ENCODE measurements at regions not wholly inside any gene's neighbourhood (a gene's known extent, or its start where the extent isn't known, plus 50 kb on each side); places are given as distances from the start of the nearest gene placed in this dataset.

GRCh38 chr12:28604240-28604639 is 414.0 kb downstream of the CCDC91 start:
- Mint-ChIP-seq H3K36me3 (peaks cover 11% of the 10 kb centered on the region), H3K4me1 (no peaks in the 10 kb centered on the region), H3K9me3 (peaks cover 9 to 16% of the 10 kb centered on the region in 2 donors), H3K4me3 (no peak overlapping the region), H3K27ac (no peak overlapping the region), H3K27me3 (ENCODE audit: low read depth in 2 of 2) (no peaks in the 10 kb centered on the region)
- no peak for TF ChIP-seq CTCF (IDR thresholded peaks at IDR 0.05)
- Histone ChIP-seq H3K4me3 (ENCODE audit: low read length) (no peak overlapping the region), H3K36me3 (ENCODE audit: control insufficient read depth, insufficient read depth, low read length) (no peaks in the 10 kb centered on the region), H3K27ac (ENCODE audit: low read length) (no peak overlapping the region), H3K9me3 (ENCODE audit: control insufficient read depth, insufficient read depth, low read length) (peaks cover 9% of the 10 kb centered on the region), H3K4me1 (ENCODE audit: control insufficient read depth, insufficient read depth, low read length) (no peaks in the 10 kb centered on the region), H3K27me3 (ENCODE audit: control insufficient read depth, insufficient read depth, low read length) (no peaks in the 10 kb centered on the region)
- DNase-seq (no peak), ATAC-seq (no peak)
- intact Hi-C loops (cut with micrococcal nuclease): no loop called here
- no CpG with 5 or more reads among the region's 1 CpG for WGBS (ENCODE audit: insufficient coverage)

- Mint-ChIP-seq H3K27ac (no peak overlapping the region), H3K27me3 (ENCODE audit: low read depth in 2 of 2) (no peaks in the 10 kb centered on the region), H3K36me3 (peaks cover 11% of the 10 kb centered on the region), H3K4me1 (no peaks in the 10 kb centered on the region), H3K4me3 (no peak overlapping the region), H3K9me3 (peaks cover 9 to 20% of the 10 kb centered on the region in 2 donors)
- intact Hi-C loops (cut with micrococcal nuclease): no loop called here
- Histone ChIP-seq H3K4me1 (ENCODE audit: control insufficient read depth, insufficient read depth, low read length) (no peaks in the 10 kb centered on the region), H3K9me3 (ENCODE audit: control insufficient read depth, insufficient read depth, low read length) (peaks cover 9% of the 10 kb centered on the region), H3K27ac (ENCODE audit: low read length) (no peak overlapping the region), H3K36me3 (ENCODE audit: control insufficient read depth, insufficient read depth, low read length) (no peaks in the 10 kb centered on the region), H3K27me3 (ENCODE audit: control insufficient read depth, insufficient read depth, low read length) (no peaks in the 10 kb centered on the region), H3K4me3 (ENCODE audit: low read length) (no peak overlapping the region)
- no peak for ATAC-seq
- no peak for TF ChIP-seq CTCF (IDR thresholded peaks at IDR 0.05)
- WGBS (ENCODE audit: insufficient coverage): 20% methylated on average over 1 of the region's 1 CpG
- no peak for DNase-seq
Measured at GRCh38 chr12:28606967-28607557, 416.8 kb downstream of the CCDC91 start.

GRCh38 chr12:28610401-28611114 is 420.3 kb downstream of the CCDC91 start:
- peaks cover 9% of the 10 kb centered on the region for H3K9me3 ChIP-seq (ENCODE audit: control insufficient read depth, insufficient read depth, low read length)
- 89% methylated on average over 2 of the region's 3 CpGs for WGBS (ENCODE audit: insufficient coverage)
- no peaks in the 10 kb centered on the region for H3K4me1 Mint-ChIP-seq
- H3K9me3 Mint-ChIP-seq: peaks cover 10 to 17% of the 10 kb centered on the region in 2 donors
- no peaks in the 10 kb centered on the region for H3K4me1 ChIP-seq (ENCODE audit: control insufficient read depth, insufficient read depth, low read length)
- no peak overlapping the region for H3K27ac ChIP-seq (ENCODE audit: low read length)
- no peaks in the 10 kb centered on the region for H3K27me3 Mint-ChIP-seq (ENCODE audit: low read depth in 2 of 2)
- TF ChIP-seq CTCF (IDR thresholded peaks at IDR 0.05): no peak
- peaks cover 11% of the 10 kb centered on the region for H3K36me3 Mint-ChIP-seq
- intact Hi-C loops (cut with micrococcal nuclease): no loop called here
- DNase-seq (no peak), ATAC-seq (no peak)
- H3K36me3 ChIP-seq (ENCODE audit: control insufficient read depth, insufficient read depth, low read length): no peaks in the 10 kb centered on the region
- H3K27me3 ChIP-seq (ENCODE audit: control insufficient read depth, insufficient read depth, low read length): no peaks in the 10 kb centered on the region
- H3K27ac Mint-ChIP-seq: no peak overlapping the region
- H3K4me3 ChIP-seq (ENCODE audit: low read length): no peak overlapping the region
- no peak overlapping the region for H3K4me3 Mint-ChIP-seq

- H3K4me3 ChIP-seq (ENCODE audit: low read length): no peak overlapping the region
- no peaks in the 10 kb centered on the region for H3K4me1 ChIP-seq (ENCODE audit: control insufficient read depth, insufficient read depth, low read length)
- Mint-ChIP-seq H3K27ac (no peak overlapping the region), H3K4me3 (no peak overlapping the region), H3K27me3 (ENCODE audit: low read depth in 2 of 2) (no peaks in the 10 kb centered on the region), H3K4me1 (no peaks in the 10 kb centered on the region), H3K36me3 (peaks cover 11% of the 10 kb centered on the region), H3K9me3 (peaks cover 10 to 18% of the 10 kb centered on the region in 2 donors)
- no peak for TF ChIP-seq CTCF (IDR thresholded peaks at IDR 0.05)
- no peaks in the 10 kb centered on the region for H3K27me3 ChIP-seq (ENCODE audit: control insufficient read depth, insufficient read depth, low read length)
- peaks cover 9% of the 10 kb centered on the region for H3K9me3 ChIP-seq (ENCODE audit: control insufficient read depth, insufficient read depth, low read length)
- ATAC-seq: no peak
- DNase-seq: no peak
- no peaks in the 10 kb centered on the region for H3K36me3 ChIP-seq (ENCODE audit: control insufficient read depth, insufficient read depth, low read length)
- intact Hi-C loops (cut with micrococcal nuclease): no loop called here
- H3K27ac ChIP-seq (ENCODE audit: low read length): no peak overlapping the region
Measured at GRCh38 chr12:28611115-28611435, 420.8 kb downstream of the CCDC91 start.

Data from natural killer cell (primary cell).